H1 (cell line): ENCODE measurements at regions not wholly inside any gene's neighbourhood (a gene's known extent, or its start where the extent isn't known, plus 50 kb on each side); places are given as distances from the start of the nearest gene placed in this dataset.

Source experiments
- CBX5 ChIP-seq: fragments of 300-800, 300-1000 bp; sonication (generic); IDR thresholded peaks from 2 replicates; pipeline ENCODE4 v1.7.1; 2016; ENCODE audit warnings: antibody characterized with exemption, low read length, low read depth
- MAX ChIP-seq: IDR thresholded peaks from 2 replicates; pipeline ENCODE4 v1.6.1; 2012; ENCODE audit warnings: inconsistent platforms
- POLR2AphosphoS5 ChIP-seq: IDR thresholded peaks from 2 replicates; pipeline ENCODE4 v1.6.1; 2011; ENCODE audit warnings: low read depth, low read length
- TAF7 ChIP-seq: optimal IDR thresholded peaks from 2 replicates; pipeline ENCODE3; 2011; ENCODE audit warnings: low read depth, mild to moderate bottlenecking, inconsistent platforms, low read length, moderate library complexity, borderline replicate concordance

- TF ChIP-seq TAF7 (no peak), CBX5 (no peak), MAX (no peak), POLR2AphosphoS5 (no peak)
Measured at GRCh38 chr2:176758426-176758825, 454.2 kb upstream of the HNRNPA3 start (continued).
